ENCODE measurements at regions not wholly inside any gene's neighbourhood (a gene's known extent, or its start where the extent isn't known, plus 50 kb on each side); places are given as distances from the start of the nearest gene placed in this dataset.

DNA sequence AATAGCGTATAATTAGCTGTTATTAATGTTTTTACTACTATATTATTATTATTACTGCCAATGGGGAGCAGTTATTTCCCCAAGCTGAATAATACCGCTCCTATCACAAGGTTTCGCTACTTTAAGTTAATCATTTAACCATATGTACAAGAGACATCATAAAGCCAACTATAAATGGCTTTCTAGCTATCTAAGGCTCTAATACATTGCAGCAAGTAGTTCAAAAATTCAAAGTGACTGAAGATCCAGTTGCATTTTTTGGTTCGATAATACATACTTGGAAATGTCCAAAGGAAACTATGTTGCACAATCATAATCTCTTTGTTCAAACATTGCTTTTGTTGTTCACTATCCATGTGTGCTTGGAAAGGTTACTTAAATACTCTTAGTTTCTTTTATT lies 952.0 kb upstream of the MBL2 start:
- Mint-ChIP-seq H3K4me1 (ENCODE audit: low read depth, unreplicated experiment) (no peaks in the 10 kb centered on the region), H3K9me3 (ENCODE audit: unreplicated experiment) (no peaks in the 10 kb centered on the region), H3K36me3 (ENCODE audit: insufficient read depth, unreplicated experiment) (no peaks in the 10 kb centered on the region), H3K27ac (ENCODE audit: unreplicated experiment) (no peak overlapping the region), H3K27me3 (ENCODE audit: insufficient read depth, unreplicated experiment) (peaks cover 4% of the 10 kb centered on the region), H3K4me3 (ENCODE audit: unreplicated experiment) (no peak overlapping the region)
- Histone ChIP-seq H3K4me1 (no peaks in the 10 kb centered on the region; the same call in 1 of the 2 replicates), H3K27me3 (replicated peaks; ENCODE audit: control insufficient read depth, insufficient read depth, low read length) (no peaks in the 10 kb centered on the region), H3K4me3 (ENCODE audit: low read depth, low read length) (no peak overlapping the region), H3K9me3 (0 out of 2 replicates have a peak, but pooled peaks cover 5% of the 10 kb centered on the region), H3K36me3 (ENCODE audit: control insufficient read depth, insufficient read depth, low read length) (no peaks in the 10 kb centered on the region)
- TF ChIP-seq, protein P1, sequence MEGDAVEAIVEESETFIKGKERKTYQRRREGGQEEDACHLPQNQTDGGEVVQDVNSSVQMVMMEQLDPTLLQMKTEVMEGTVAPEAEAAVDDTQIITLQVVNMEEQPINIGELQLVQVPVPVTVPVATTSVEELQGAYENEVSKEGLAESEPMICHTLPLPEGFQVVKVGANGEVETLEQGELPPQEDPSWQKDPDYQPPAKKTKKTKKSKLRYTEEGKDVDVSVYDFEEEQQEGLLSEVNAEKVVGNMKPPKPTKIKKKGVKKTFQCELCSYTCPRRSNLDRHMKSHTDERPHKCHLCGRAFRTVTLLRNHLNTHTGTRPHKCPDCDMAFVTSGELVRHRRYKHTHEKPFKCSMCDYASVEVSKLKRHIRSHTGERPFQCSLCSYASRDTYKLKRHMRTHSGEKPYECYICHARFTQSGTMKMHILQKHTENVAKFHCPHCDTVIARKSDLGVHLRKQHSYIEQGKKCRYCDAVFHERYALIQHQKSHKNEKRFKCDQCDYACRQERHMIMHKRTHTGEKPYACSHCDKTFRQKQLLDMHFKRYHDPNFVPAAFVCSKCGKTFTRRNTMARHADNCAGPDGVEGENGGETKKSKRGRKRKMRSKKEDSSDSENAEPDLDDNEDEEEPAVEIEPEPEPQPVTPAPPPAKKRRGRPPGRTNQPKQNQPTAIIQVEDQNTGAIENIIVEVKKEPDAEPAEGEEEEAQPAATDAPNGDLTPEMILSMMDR (IDR thresholded peaks at IDR 0.05; ENCODE audit: insufficient read depth in 1 of 2, low read depth in 1 of 2, low read length in 1 of 2, severe bottlenecking in 1 of 2, unreplicated experiment in 1 of 2): no peak
- no peak for DNase-seq
- BruUV-seq (replicated peaks): no TSS peak
- intact Hi-C loops (cut with micrococcal nuclease; ENCODE audit: unreplicated experiment): no loop called here
- POLR2A ChIA-PET: no interaction called here
- CTCF ChIA-PET: no interaction called here

- H3K4me1 Mint-ChIP-seq (ENCODE audit: low read depth, unreplicated experiment): no peaks in the 10 kb centered on the region
- Histone ChIP-seq H3K27me3 (replicated peaks; ENCODE audit: control insufficient read depth, insufficient read depth, low read length) (no peaks in the 10 kb centered on the region), H3K4me3 (ENCODE audit: low read depth, low read length) (no peak overlapping the region), H3K36me3 (ENCODE audit: control insufficient read depth, insufficient read depth, low read length) (no peaks in the 10 kb centered on the region), H3K9me3 (no peaks in the 10 kb centered on the region), H3K4me1 (no peaks in the 10 kb centered on the region; the same call in 1 of the 2 replicates)
- no peaks in the 10 kb centered on the region for H3K9me3 Mint-ChIP-seq (ENCODE audit: unreplicated experiment)
- intact Hi-C loops (cut with micrococcal nuclease; ENCODE audit: unreplicated experiment): no loop called here
- H3K4me3 Mint-ChIP-seq (ENCODE audit: unreplicated experiment): no peak overlapping the region
- H3K36me3 Mint-ChIP-seq (ENCODE audit: insufficient read depth, unreplicated experiment): no peaks in the 10 kb centered on the region
- H3K27me3 Mint-ChIP-seq (ENCODE audit: insufficient read depth, unreplicated experiment): peaks cover 9% of the 10 kb centered on the region
- no TSS peak for BruUV-seq (replicated peaks)
- no peak overlapping the region for H3K27ac Mint-ChIP-seq (ENCODE audit: unreplicated experiment)
- CTCF ChIA-PET: no interaction called here
- no peak for DNase-seq
- POLR2A ChIA-PET: no interaction called here
- TF ChIP-seq, protein P1 (IDR thresholded peaks at IDR 0.05; ENCODE audit: insufficient read depth in 1 of 2, low read depth in 1 of 2, low read length in 1 of 2, severe bottlenecking in 1 of 2, unreplicated experiment in 1 of 2): no peak
These were observed 947.1 kb upstream of the MBL2 start for GRCh38 chr10:53719658-53720057.

DNA sequence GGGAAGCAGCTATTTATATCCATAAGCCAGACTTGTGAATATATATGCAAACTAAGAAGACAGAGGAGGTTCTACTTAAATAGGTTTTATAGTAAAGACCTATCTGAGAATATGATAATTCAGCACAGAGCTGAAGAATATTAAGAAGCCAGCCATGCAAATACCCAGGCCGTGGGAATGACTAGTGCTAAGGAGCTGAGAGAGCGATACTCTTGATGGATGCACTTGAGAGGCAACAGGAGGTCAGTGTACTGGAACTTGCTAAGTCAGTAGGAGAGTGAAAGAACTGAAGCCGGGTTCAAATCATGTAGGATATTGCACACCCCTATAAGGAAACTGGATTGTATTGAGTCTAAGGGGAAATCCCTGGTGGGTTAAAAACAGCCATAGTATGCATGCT lies 943.6 kb upstream of the MBL2 start:
- Histone ChIP-seq H3K4me1 (no peaks in the 10 kb centered on the region), H3K9me3 (no peaks in the 10 kb centered on the region), H3K4me3 (ENCODE audit: low read depth, low read length) (no peak overlapping the region), H3K36me3 (ENCODE audit: control insufficient read depth, insufficient read depth, low read length) (no peaks in the 10 kb centered on the region), H3K27me3 (replicated peaks; ENCODE audit: control insufficient read depth, insufficient read depth, low read length) (no peaks in the 10 kb centered on the region)
- no TSS peak for BruUV-seq (replicated peaks)
- ChIA-PET POLR2A (no interaction called here), CTCF (no interaction called here)
- Mint-ChIP-seq H3K4me1 (ENCODE audit: low read depth, unreplicated experiment) (no peaks in the 10 kb centered on the region), H3K36me3 (ENCODE audit: insufficient read depth, unreplicated experiment) (no peaks in the 10 kb centered on the region), H3K27me3 (ENCODE audit: insufficient read depth, unreplicated experiment) (peaks cover 9% of the 10 kb centered on the region), H3K9me3 (ENCODE audit: unreplicated experiment) (no peaks in the 10 kb centered on the region), H3K27ac (ENCODE audit: unreplicated experiment) (no peak overlapping the region), H3K4me3 (ENCODE audit: unreplicated experiment) (no peak overlapping the region)
- intact Hi-C loops (cut with micrococcal nuclease; ENCODE audit: unreplicated experiment): no loop called here
- DNase-seq: no peak
- TF ChIP-seq, protein P1 (IDR thresholded peaks at IDR 0.05; ENCODE audit: insufficient read depth in 1 of 2, low read depth in 1 of 2, low read length in 1 of 2, severe bottlenecking in 1 of 2, unreplicated experiment in 1 of 2): no peak
